HepG2 (cell line): ENCODE measurements at regions not wholly inside any gene's neighbourhood (a gene's known extent, or its start where the extent isn't known, plus 50 kb on each side); places are given as distances from the start of the nearest gene placed in this dataset.

Source experiments
- ATAC-seq: fragments of 200-7000 bp; cut with Tn5 transposase; 3 replicates; pipeline ENCODE4 v1.9.1; 2020; ENCODE audit warnings: mild to moderate bottlenecking, moderate library complexity
- BruUV-seq: library from RNA; stranded (reverse); fragments of 400-500 nt; replicated peaks from 2 replicates; lab custom pipeline; 2021; lab: Mats Ljungman, UMichigan
- CTCF ChIA-PET: fragments of 300-600 bp; formaldehyde crosslinking; extraction: SDS; loops from one replicate; lab custom pipeline; 2021; ENCODE audit warnings: low total read pairs, inconsistent platforms, low intra/inter-chr PET ratio; lab: Yijun Ruan, JAX
- POLR2A ChIA-PET: fragments of 350-600 bp; sonication (Branson Sonifier 250); formaldehyde crosslinking; loops from one replicate; lab custom pipeline; 2020; ENCODE audit warnings: antibody characterized with exemption, inconsistent platforms; lab: Yijun Ruan, JAX
- DNase-seq: peaks from one replicate; pipeline ENCODE4 v3.0.0-alpha.2; 2015; ENCODE audit warnings: low spot score
- FAIRE-seq: peaks from 3 replicates; lab custom pipeline; 2011; peaks lifted over from hg19 to GRCh38; lab: Jason Lieb, UNC
- H2AFZ ChIP-seq: one replicate; pipeline ENCODE4 v1.6.1; 2011; ENCODE audit warnings: low read length, inconsistent platforms
- H3K27ac ChIP-seq: fragments of 300-600 bp; 3 replicates; pipeline ENCODE4 v1.8.0; 2011; ENCODE audit warnings: mixed run types, mild to moderate bottlenecking, mixed read lengths, low read length, inconsistent platforms; ENCODE audit not compliant: insufficient read depth; ENCODE audit errors: extremely low read length
- H3K27me3 ChIP-seq, 2 experiments: fragments of 200-600 bp in 1 of 2; 2 replicates in 1 of 2; 3 replicates in 1 of 2; pipeline versions ENCODE4 v1.6.0 to v1.8.0; 2011; ENCODE audit warnings: low read length in 2 of 2, mild to moderate bottlenecking in 2 of 2, moderate library complexity in 2 of 2, inconsistent platforms in 1 of 2; ENCODE audit not compliant: insufficient read depth in 2 of 2, control insufficient read depth in 1 of 2
- H3K36me3 ChIP-seq, 2 experiments: fragments of 200-600 bp in 1 of 2; replicated peaks in 1 of 2; 2 replicates in 1 of 2; 3 replicates in 1 of 2; pipeline versions ENCODE4 v1.5.1 to v1.8.0; 2011; ENCODE audit warnings: low read length in 2 of 2, inconsistent platforms in 1 of 2; ENCODE audit not compliant: insufficient read depth in 2 of 2, control insufficient read depth in 1 of 2
- H3K4me1 ChIP-seq: 2 replicates; pipeline ENCODE4 v1.5.1; 2012; ENCODE audit warnings: low read length, inconsistent platforms; ENCODE audit not compliant: insufficient read depth
- H3K4me2 ChIP-seq: 2 replicates; pipeline ENCODE4 v1.6.0; 2011; ENCODE audit warnings: low read depth, low read length, inconsistent platforms
- H3K4me3 ChIP-seq, 3 experiments: fragments of 200-600 bp in 1 of 3; sonication (generic), shearing (Covaris generic) in 1 of 3; replicated peaks in 1 of 3; 2 replicates each; pipeline ENCODE4 v1.5.1; 2011 to 2016; ENCODE audit warnings: low read length in 3 of 3, inconsistent platforms in 2 of 3, low read depth in 2 of 3, mild to moderate bottlenecking in 2 of 3, control low read depth in 1 of 3, mixed read lengths in 1 of 3; ENCODE audit not compliant: insufficient read depth in 1 of 3
- H3K79me2 ChIP-seq: one replicate; pipeline ENCODE4 v1.6.1; 2011; ENCODE audit warnings: low read length, inconsistent platforms; ENCODE audit not compliant: insufficient read depth
- H3K9ac ChIP-seq: 2 replicates; pipeline ENCODE4 v1.6.0; 2011; ENCODE audit warnings: mild to moderate bottlenecking, low read depth, low read length, inconsistent platforms; ENCODE audit not compliant: insufficient read depth
- H3K9me3 ChIP-seq: 2 replicates; pipeline ENCODE4 v1.5.1; 2012; ENCODE audit warnings: mild to moderate bottlenecking, low read length
- H4K20me1 ChIP-seq: 2 replicates; pipeline ENCODE4 v1.6.0; 2011; ENCODE audit warnings: inconsistent platforms, mild to moderate bottlenecking, low read length, moderate library complexity; ENCODE audit not compliant: insufficient read depth
- ATF6 ChIP-seq: sonication (generic); formaldehyde crosslinking; conservative IDR thresholded peaks from 2 replicates; pipeline ENCODE4 v1.4.0; 2020; ENCODE audit warnings: missing genetic modification reagents
- MAFF ChIP-seq: IDR thresholded peaks from 2 replicates; pipeline ENCODE4 v1.6.1; 2011; ENCODE audit warnings: low read depth, low read length, improper control_type of control experiment
- MAFK ChIP-seq, 2 experiments: IDR thresholded peaks in 1 of 2; conservative IDR thresholded peaks in 1 of 2; 2 replicates each; pipeline ENCODE4 v1.6.1; 2011; ENCODE audit warnings: improper control_type of control experiment in 2 of 2, low read length in 2 of 2
- MYNN ChIP-seq: sonication (generic); formaldehyde crosslinking; IDR thresholded peaks from 2 replicates; pipeline ENCODE4 v1.4.0; 2020; ENCODE audit warnings: mild to moderate bottlenecking, low read depth, missing genetic modification reagents
- TGIF2 ChIP-seq: IDR thresholded peaks from 2 replicates; pipeline ENCODE4 v1.6.1; 2016; ENCODE audit warnings: control low read depth, missing compliant biosample characterization
- ZIK1 ChIP-seq: sonication (generic); formaldehyde crosslinking; IDR thresholded peaks from 2 replicates; pipeline ENCODE4 v1.5.0; 2020; ENCODE audit warnings: mild to moderate bottlenecking, low read depth, missing genetic modification reagents, borderline replicate concordance
- ZNF414 ChIP-seq: sonication (generic); formaldehyde crosslinking; IDR thresholded peaks from 2 replicates; pipeline ENCODE4 v1.5.0; 2020; ENCODE audit warnings: missing genetic modification reagents
- ZNF558 ChIP-seq: sonication (generic); formaldehyde crosslinking; IDR thresholded peaks from 2 replicates; pipeline ENCODE4 v1.9.0; 2022; ENCODE audit warnings: mild to moderate bottlenecking, missing genetic modification reagents, borderline replicate concordance
- ZNF878 ChIP-seq: sonication (generic); formaldehyde crosslinking; IDR thresholded peaks from 2 replicates; pipeline ENCODE4 v1.8.1; 2023; ENCODE audit warnings: mild to moderate bottlenecking, missing genetic modification reagents, moderate library complexity
- ZSCAN22 ChIP-seq: sonication (generic); formaldehyde crosslinking; IDR thresholded peaks from 2 replicates; pipeline ENCODE4 v1.4.0; 2020; ENCODE audit warnings: mild to moderate bottlenecking, missing genetic modification reagents
- WGBS: methylation state at CpG from one replicate; pipeline ENCODE4 v1.1.6; 2017; ENCODE audit warnings: low lambda C conversion rate; 5-methylcytosine and 5-hydroxymethylcytosine counted together
- in situ Hi-C: cut with HindIII; loops from 2 replicates; pipeline ENCODE4 v1.10.0; 2017; ENCODE audit warnings: low pct_unique_long_range_greater_than_20kb; ENCODE audit not compliant: extremely low pct_ligation_motif_present
- intact Hi-C: fragments of 100-400 bp; cut with micrococcal nuclease; formaldehyde crosslinking; loops from one replicate; pipeline ENCODE4 v1.10.0; 2022; ENCODE audit not compliant: unreplicated experiment

- no peak for TF ChIP-seq ZNF558
These were observed 1921.2 kb upstream of the PRR20A start (continued) for GRCh38 chr13:55219538-55219937.

GRCh38 chr13:55229906-55230569 lies 1910.7 kb upstream of the PRR20A start:
- H3K27ac ChIP-seq: no peak overlapping the region
- no peaks in the 10 kb centered on the region for H3K27me3 ChIP-seq
- no peak for FAIRE-seq
- no peaks in the 10 kb centered on the region for H3K36me3 ChIP-seq
- in situ Hi-C loops: no loop called here
- WGBS: 18% methylated on average over 4 of the region's 4 CpGs
- intact Hi-C loops: no loop called here
- no peak overlapping the region for H2AFZ ChIP-seq
- no peaks in the 10 kb centered on the region for H3K4me1 ChIP-seq
- no TSS peak for BruUV-seq
- H3K79me2 ChIP-seq: no peaks in the 10 kb centered on the region
- H4K20me1 ChIP-seq: no peaks in the 10 kb centered on the region
- POLR2A ChIA-PET: no interaction called here
- CTCF ChIA-PET: no interaction called here
- H3K9ac ChIP-seq: no peak overlapping the region
- H3K4me3 ChIP-seq: no peak overlapping the region
- no peak for DNase-seq
- H3K9me3 ChIP-seq: peaks cover 43% of the 10 kb centered on the region
- ATAC-seq: no peak
- H3K4me2 ChIP-seq: no peak overlapping the region
- TF ChIP-seq MAFF: peak; percentile 61
- no peak for TF ChIP-seq ZIK1 (CRISPR knock-in tag)
- TF ChIP-seq MAFK (conservative IDR thresholded peaks at IDR 0.05 in 1 of 2, IDR thresholded peaks at IDR 0.05 in 1 of 2; ENCODE audit: low read length in 2 of 2): peak; percentile 43 to 71; a peak in 3 of 4 replicates

GRCh38 chr13:55230570-55230908 lies 1910.2 kb upstream of the PRR20A start:
- 5% methylated on average over 3 of the region's 3 CpGs for WGBS
- BruUV-seq: no TSS peak
- POLR2A ChIA-PET: no interaction called here
- Histone ChIP-seq H3K36me3 (no peaks in the 10 kb centered on the region), H4K20me1 (no peaks in the 10 kb centered on the region), H3K4me1 (no peaks in the 10 kb centered on the region), H3K4me3 (no peak overlapping the region), H3K27me3 (no peaks in the 10 kb centered on the region), H3K4me2 (no peak overlapping the region), H3K27ac (no peak overlapping the region), H3K9ac (no peak overlapping the region), H3K9me3 (peaks cover 42% of the 10 kb centered on the region), H3K79me2 (no peaks in the 10 kb centered on the region), H2AFZ (no peak overlapping the region)
- no peak for ATAC-seq
- no peak for DNase-seq
- intact Hi-C loops: no loop called here
- TF ChIP-seq ZNF878 (no peak), ZNF414 (CRISPR knock-in tag) (no peak), MYNN (no peak), ZSCAN22 (no peak), ATF6 (CRISPR knock-in tag) (no peak), TGIF2 (CRISPR knock-in tag) (no peak)
- no peak for FAIRE-seq
- in situ Hi-C loops: no loop called here
- CTCF ChIA-PET: no interaction called here
